CD1c-positive myeloid dendritic cell (primary cell): ENCODE measurements at regions not wholly inside any gene's neighbourhood (a gene's known extent, or its start where the extent isn't known, plus 50 kb on each side); places are given as distances from the start of the nearest gene placed in this dataset.

ENCODE experiments used
- DNase-seq: peaks from one replicate; pipeline ENCODE4 v3.0.0-alpha.2; 2016; ENCODE audit errors: extremely low spot score

- DNase-seq = no peak
Observed at GRCh38 chr6:140980265-140980887, 1152.3 kb upstream of the GJE1 start.

- DNase-seq = no peak
Observed at GRCh38 chr6:140979642-140980091, 1153.1 kb upstream of the GJE1 start.

- DNase-seq = no peak
Observed at GRCh38 chr6:140977403-140977802, 1155.3 kb upstream of the GJE1 start.

GRCh38 chr6:140976806-140977205, 1155.9 kb upstream of the GJE1 start:
- DNase-seq = no peak

GRCh38 chr6:140970485-140970884, 1162.2 kb upstream of the GJE1 start:
- DNase-seq = no peak

GRCh38 chr6:140968062-140968461, 1164.7 kb upstream of the GJE1 start:
- DNase-seq = no peak

- DNase-seq = no peak
Observed at GRCh38 chr6:140966676-140967075, 1166.0 kb upstream of the GJE1 start.

GRCh38 chr6:140960566-140960965, 1172.2 kb upstream of the GJE1 start:
- DNase-seq = no peak

- DNase-seq = no peak
Observed at GRCh38 chr6:140957386-140957785, 1175.3 kb upstream of the GJE1 start.

- no peak for DNase-seq
Observed at GRCh38 chr6:140956571-140957369, 1176.0 kb upstream of the GJE1 start.

- no peak for DNase-seq
Observed at GRCh38 chr6:140940251-140940925, 1192.3 kb upstream of the GJE1 start.

- no peak for DNase-seq
Observed at GRCh38 chr6:140932909-140933308, 1199.8 kb upstream of the GJE1 start.

- DNase-seq = no peak
Observed at GRCh38 chr6:140931581-140931980, 1201.1 kb upstream of the GJE1 start.

- DNase-seq = no peak
Observed at GRCh38 chr6:140929121-140929520, 1203.6 kb upstream of the GJE1 start.

- no peak for DNase-seq
Observed at GRCh38 chr6:140923048-140923447, 1209.7 kb upstream of the GJE1 start.

GRCh38 chr6:140921366-140922226, 1211.1 kb upstream of the GJE1 start:
- peak; percentile 20 for DNase-seq

- DNase-seq = no peak
Observed at GRCh38 chr6:140917911-140918310, 1214.8 kb upstream of the GJE1 start.

GRCh38 chr6:140915551-140915950, 1217.2 kb upstream of the GJE1 start:
- no peak for DNase-seq

- DNase-seq = no peak
Observed at GRCh38 chr6:140915103-140915502, 1217.6 kb upstream of the GJE1 start.

GRCh38 chr6:140912686-140913085, 1220.0 kb upstream of the GJE1 start:
- DNase-seq = no peak

- no peak for DNase-seq
Observed at GRCh38 chr6:140909625-140910024, 1223.1 kb upstream of the GJE1 start.

GRCh38 chr6:140909156-140909555, 1223.6 kb upstream of the GJE1 start:
- DNase-seq = no peak
